HCEC 1CT (cell line): ENCODE measurements at regions not wholly inside any gene's neighbourhood (a gene's known extent, or its start where the extent isn't known, plus 50 kb on each side); places are given as distances from the start of the nearest gene placed in this dataset.
A peak's percentile ranks its signal among the peaks of the same experiment; 100 is the strongest.

Experiments
- DNase-seq: peaks from one replicate; pipeline ENCODE4 v3.0.0-alpha.2; 2017

GRCh38 chr4:138964716-138965426, 50.7 kb upstream of the NOCT start:
- no peak for DNase-seq

DNA sequence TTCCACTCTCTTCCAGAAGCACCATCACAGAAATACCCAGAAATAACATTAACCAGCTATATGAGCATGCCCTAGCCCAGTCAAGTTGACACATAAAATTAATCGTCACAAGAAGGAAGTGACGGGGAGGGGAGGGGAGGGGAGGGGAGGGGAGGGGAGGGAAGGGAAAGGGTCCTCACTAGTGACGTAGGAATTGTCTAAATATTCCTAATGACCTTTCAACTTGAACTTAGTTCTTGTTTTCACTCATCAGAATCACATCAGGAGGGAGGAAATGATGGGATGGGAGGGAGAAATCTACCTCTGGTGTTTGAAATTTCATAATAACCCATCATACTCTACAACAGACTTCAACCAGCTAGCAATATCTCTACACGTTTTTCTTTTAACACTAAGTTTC, 52.2 kb upstream of the NOCT start:
- no peak for DNase-seq

DNA sequence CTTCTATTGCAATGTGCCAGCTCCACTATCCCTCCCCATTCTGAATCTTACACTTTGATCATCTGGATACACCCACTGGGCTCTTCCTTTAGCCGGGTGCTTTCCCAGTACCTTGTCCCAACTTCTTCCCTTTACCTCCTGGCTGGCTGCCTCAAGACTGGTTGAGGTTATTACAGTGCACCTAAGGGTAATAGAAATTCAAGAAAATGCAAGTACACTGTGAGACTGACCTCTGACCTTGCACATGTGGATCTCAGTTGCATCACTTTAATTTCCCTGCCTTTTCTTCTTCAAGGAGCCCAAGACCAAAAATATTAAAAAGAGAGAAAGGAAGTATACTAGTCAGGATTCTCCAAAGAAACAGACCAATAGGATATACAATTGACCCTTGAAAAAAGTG, 53.9 kb upstream of the NOCT start:
- no peak for DNase-seq

DNA sequence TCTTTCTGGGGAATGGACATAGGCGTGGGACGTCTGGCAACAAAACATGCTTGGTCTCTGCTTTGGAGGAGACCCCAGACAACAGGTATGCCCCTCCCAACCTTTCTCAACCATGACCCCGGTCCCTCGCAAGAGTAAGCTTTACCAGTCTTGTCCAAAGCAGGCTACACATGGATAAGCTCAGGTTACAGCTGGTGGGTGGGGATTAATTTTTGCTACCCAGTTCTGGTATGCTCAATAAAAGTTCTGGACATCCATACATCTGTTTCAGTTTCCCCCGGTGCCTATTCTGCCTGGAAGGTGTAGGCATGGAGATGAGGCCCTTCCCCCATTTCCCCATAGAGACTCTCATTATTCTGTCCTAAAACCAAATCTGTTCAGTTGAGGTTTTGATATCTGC, 54.5 kb upstream of the NOCT start:
- no peak for DNase-seq

- no peak for DNase-seq
Measured at GRCh38 chr4:138960175-138960710, 55.3 kb upstream of the NOCT start.

DNA sequence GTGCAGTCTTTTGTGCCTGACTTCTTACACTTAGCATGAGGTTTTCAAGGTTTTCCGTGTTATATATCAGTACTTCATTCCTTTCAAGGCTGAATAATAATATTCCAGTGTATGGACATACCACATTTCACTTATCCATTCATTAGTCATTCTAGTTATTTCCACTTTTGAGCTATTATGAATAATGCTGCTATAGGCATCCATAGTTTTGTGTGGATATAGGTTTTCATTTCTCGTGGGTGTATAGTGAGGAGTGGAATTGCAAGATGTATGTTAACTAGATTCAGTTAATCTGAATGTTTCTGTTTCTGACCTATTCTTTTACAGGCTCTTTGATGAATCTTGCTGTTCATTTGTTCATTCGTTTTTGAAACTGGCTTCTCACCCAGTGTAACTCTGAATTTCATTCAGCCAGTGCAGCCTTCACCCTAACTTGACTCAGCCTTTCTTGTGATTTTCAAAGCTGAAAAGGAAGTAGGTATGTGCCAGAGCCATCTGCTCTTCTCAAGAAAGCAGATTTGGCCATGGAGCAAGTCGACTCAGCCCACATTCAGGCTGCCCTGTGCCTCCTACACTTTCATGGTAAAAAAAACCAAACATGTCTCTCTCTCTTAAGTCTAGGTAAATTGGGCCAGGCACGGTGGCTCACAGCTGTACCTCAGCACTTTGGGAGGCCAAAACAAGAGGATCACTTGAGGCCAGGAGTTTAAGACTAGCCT, 56.3 kb upstream of the NOCT start:
- DNase-seq, result no peak

- no peak for DNase-seq
Measured at GRCh38 chr4:138958519-138958918, 57.1 kb upstream of the NOCT start.

DNA sequence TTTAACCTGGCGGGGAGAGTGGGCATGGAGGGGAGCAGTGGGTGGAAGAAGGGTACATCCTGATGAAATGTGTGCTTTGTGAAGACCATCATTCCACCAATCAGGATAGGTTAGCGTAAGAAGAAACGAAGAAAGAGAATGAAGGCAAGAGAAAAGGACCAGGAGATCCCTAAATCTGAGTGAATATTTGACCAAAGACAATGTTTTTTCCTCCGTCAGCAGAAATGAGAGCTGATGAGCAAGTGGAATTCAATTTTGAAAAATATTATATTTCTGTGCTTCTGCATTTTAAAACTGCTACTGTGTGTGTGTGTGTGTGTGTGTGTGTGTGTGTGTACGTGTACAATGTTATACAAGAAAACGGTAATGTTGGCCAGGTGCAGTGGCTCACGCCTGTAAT, 58.3 kb upstream of the NOCT start:
- DNase-seq, result no peak

DNA sequence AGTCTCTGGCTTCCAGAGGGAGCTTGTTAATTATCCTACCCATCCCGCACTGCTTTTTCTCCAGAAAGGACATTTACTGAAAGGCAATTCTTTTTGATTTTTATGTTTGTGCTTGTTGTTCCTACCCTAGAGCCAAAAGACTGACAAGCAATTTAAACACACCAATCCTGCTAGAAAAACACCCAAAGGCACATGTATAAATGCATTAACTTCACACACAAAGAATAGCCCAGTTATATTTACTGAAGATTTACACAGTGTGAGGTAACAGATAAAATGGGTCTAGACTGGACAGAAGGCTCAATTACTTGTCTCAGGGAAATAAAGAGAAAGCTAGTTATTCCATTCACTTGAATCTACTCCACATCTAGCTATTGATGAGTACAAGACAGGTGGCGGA, 61.2 kb upstream of the NOCT start:
- DNase-seq, result no peak

- DNase-seq, result peak; percentile 76
Measured at GRCh38 chr4:138953961-138954371, 61.6 kb upstream of the NOCT start.

- DNase-seq, result no peak
Measured at GRCh38 chr4:138952411-138952810, 63.2 kb upstream of the NOCT start.

DNA sequence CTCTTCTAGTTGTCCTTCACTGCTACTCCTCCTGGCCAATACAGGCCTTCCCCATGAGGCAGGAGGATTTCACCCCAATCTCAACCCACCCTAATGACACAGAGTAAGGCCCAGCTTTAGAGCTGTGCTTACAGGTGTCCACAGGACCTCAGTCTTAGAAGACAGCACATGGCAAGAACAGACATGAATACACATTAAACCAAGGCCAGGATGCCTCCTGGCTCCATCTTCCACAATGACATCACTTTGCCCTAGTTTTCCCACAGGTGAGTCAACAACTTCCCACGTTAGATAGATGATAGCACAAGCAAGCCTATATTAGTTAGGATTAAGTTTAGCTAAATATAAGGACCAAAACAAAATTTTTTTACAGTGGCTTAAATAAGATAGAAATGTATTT, 63.8 kb upstream of the NOCT start:
- no peak for DNase-seq

DNA sequence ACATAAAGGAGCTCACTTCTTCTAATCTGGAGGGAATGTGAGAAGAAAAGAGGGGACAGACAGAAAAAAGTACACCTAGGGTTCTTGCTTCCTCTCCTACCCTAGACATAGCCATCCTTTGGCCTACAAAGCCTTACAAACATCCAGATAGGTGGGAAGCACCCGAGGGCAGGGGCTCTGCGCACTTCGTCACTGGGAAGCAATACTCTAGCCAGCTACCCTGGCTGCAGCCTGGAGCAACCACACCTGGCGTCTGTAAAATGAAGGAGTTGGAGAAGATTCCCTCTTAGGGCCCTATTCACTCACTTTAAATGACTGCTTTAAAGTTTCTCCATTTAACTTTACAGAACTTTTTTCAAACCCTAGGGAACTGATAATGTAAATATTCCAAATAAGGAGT, 65.7 kb upstream of the NOCT start:
- DNase-seq, result no peak

- no peak for DNase-seq
Measured at GRCh38 chr4:138948918-138949317, 66.7 kb upstream of the NOCT start.

GRCh38 chr4:138946306-138946705, 69.3 kb upstream of the NOCT start:
- DNase-seq, result no peak

- no peak for DNase-seq
Measured at GRCh38 chr4:138945840-138946239, 69.7 kb upstream of the NOCT start.

DNA sequence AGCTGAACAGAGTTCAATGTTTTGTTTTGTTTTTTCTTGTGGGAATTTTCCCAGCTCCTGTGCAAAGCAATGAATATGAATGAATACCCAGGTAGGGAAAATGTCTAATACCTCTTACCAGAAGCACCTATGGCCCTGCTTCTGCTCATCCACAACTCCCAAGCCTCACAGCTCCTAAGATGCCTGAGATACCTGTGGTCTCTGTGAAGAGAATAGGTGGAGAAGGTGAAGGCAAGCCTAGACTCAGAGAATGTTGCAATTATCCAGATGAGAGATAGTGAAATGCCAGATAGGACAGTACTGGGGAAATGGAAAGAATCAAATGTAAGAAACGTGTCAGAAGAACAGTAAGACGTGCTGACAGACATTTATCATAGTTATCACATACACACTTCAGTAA, 70.2 kb upstream of the NOCT start:
- DNase-seq, result no peak

GRCh38 chr4:138943893-138944292, 71.7 kb upstream of the NOCT start:
- DNase-seq, result no peak

GRCh38 chr4:138941037-138941436, 74.5 kb upstream of the NOCT start:
- no peak for DNase-seq

DNA sequence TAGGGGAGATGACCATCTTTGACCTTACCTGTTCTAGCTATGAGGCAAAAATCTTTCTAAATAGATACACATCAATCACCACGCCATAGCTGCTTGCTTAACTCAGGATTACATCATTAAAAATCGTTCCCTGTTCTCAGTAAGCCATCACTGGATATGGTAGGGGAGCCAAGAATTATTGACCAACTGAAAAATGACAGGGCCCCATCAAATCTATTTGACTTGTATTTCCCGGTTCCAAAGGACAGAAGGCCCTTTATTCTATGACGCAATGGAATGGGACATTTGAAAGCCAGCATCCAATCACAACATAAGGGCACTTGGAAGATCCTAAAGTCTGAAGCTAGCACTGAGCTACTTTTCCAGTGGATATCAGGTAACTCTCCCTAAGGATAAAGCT, 75.6 kb upstream of the NOCT start:
- no peak for DNase-seq

GRCh38 chr4:138938366-138938690, 77.3 kb upstream of the NOCT start:
- peak; percentile 38 for DNase-seq

GRCh38 chr4:138935135-138935807, 80.3 kb upstream of the NOCT start:
- no peak for DNase-seq

- no peak for DNase-seq
Measured at GRCh38 chr4:138927072-138927471, 88.5 kb upstream of the NOCT start.

DNA sequence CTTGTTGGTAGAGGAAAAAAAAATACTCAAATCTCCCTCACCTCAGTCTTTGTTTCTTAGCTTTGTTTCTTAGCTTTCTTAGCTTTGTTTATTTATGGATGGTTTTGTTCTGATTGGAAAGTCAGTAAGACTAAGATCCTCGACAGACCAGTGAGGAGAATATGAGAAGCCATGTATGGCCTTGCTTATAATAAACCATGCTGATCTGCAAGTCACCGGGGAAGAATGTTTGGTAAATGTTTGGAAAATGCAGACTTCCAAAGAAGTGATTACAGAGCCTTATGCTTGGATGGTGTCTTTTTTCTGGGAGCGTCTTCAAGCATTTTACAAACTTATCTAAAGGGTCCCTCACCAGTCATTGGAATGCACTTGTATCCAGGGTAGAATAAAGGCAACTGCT, 90.1 kb upstream of the NOCT start:
- no peak for DNase-seq
